ENCODE measurements at regions not wholly inside any gene's neighbourhood (a gene's known extent, or its start where the extent isn't known, plus 50 kb on each side); places are given as distances from the start of the nearest gene placed in this dataset.

DNA sequence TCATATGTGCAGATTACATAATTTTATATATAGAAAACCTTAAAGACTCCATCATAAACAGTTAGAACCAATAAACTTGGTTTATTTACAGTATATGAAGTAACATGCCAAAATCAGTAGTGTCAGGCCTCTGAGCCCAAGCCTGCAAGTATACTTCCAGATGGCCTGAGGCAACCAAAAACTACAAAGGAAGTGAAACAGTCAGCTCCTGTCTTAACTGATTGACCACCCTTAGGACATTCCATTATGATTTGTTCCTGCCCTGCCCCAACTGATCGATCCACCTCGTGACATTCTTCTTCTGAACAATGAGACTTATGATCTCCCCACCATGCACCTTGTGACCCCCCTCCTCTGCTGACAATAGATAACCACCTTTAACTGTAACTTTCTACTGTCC, 630.3 kb downstream of the AMY1C start:
- no peaks in the 10 kb centered on the region for H3K36me3 ChIP-seq (replicated peaks in 1 of 2; ENCODE audit: control insufficient read depth in 1 of 2, insufficient read depth in 2 of 2, low read length in 2 of 2)
- Mint-ChIP-seq H3K27me3 (ENCODE audit: low read depth in 3 of 3) (peaks cover 0 to 1% (median 0%) of the 10 kb centered on the region in 3 donors), H3K4me3 (no peak overlapping the region), H3K4me1 (no peaks in the 10 kb centered on the region), H3K36me3 (no peaks in the 10 kb centered on the region), H3K27ac (no peak overlapping the region), H3K9me3 (peaks cover 2 to 16% (median 6%) of the 10 kb centered on the region in 7 donors)
- H3K9me3 ChIP-seq (replicated peaks in 1 of 2; ENCODE audit: control insufficient read depth in 1 of 2, insufficient read depth in 1 of 2, low read length in 2 of 2): peaks cover 0 to 7% of the 10 kb centered on the region in 2 donors
- WGBS (ENCODE audit: insufficient coverage): 95% methylated on average over 2 of the region's 2 CpGs
- no peaks in the 10 kb centered on the region for H3K79me2 ChIP-seq (ENCODE audit: insufficient read depth, low read length)
- no peaks in the 10 kb centered on the region for H3K27me3 ChIP-seq (ENCODE audit: control insufficient read depth in 2 of 2, insufficient read depth in 2 of 2, low read length in 2 of 2)
- DNase-seq: no peak
- H3K4me1 ChIP-seq (ENCODE audit: control insufficient read depth in 1 of 2, insufficient read depth in 2 of 2, low read length in 2 of 2): no peaks in the 10 kb centered on the region
- H4K20me1 ChIP-seq (ENCODE audit: insufficient read depth, low read length): no peaks in the 10 kb centered on the region
- TF ChIP-seq, protein P1, sequence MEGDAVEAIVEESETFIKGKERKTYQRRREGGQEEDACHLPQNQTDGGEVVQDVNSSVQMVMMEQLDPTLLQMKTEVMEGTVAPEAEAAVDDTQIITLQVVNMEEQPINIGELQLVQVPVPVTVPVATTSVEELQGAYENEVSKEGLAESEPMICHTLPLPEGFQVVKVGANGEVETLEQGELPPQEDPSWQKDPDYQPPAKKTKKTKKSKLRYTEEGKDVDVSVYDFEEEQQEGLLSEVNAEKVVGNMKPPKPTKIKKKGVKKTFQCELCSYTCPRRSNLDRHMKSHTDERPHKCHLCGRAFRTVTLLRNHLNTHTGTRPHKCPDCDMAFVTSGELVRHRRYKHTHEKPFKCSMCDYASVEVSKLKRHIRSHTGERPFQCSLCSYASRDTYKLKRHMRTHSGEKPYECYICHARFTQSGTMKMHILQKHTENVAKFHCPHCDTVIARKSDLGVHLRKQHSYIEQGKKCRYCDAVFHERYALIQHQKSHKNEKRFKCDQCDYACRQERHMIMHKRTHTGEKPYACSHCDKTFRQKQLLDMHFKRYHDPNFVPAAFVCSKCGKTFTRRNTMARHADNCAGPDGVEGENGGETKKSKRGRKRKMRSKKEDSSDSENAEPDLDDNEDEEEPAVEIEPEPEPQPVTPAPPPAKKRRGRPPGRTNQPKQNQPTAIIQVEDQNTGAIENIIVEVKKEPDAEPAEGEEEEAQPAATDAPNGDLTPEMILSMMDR (IDR thresholded peaks at IDR 0.05): no peak
- H2AFZ ChIP-seq (ENCODE audit: insufficient read depth, low read depth, low read length, poor library complexity, severe bottlenecking): no peak overlapping the region
- H3K4me2 ChIP-seq (replicated peaks; ENCODE audit: extremely low read depth, low read length, poor library complexity, severe bottlenecking): no peak overlapping the region
- intact Hi-C loops (cut with micrococcal nuclease): no loop called here
- no peak overlapping the region for H3K4me3 ChIP-seq (replicated peaks in 1 of 3; ENCODE audit: low read depth in 2 of 3, low read length in 3 of 3)
- H3K9ac ChIP-seq (ENCODE audit: insufficient read depth, low read length, poor library complexity, severe bottlenecking): no peak overlapping the region
- H3K27ac ChIP-seq (ENCODE audit: low read depth in 1 of 2, low read length in 2 of 2): no peak overlapping the region

DNA sequence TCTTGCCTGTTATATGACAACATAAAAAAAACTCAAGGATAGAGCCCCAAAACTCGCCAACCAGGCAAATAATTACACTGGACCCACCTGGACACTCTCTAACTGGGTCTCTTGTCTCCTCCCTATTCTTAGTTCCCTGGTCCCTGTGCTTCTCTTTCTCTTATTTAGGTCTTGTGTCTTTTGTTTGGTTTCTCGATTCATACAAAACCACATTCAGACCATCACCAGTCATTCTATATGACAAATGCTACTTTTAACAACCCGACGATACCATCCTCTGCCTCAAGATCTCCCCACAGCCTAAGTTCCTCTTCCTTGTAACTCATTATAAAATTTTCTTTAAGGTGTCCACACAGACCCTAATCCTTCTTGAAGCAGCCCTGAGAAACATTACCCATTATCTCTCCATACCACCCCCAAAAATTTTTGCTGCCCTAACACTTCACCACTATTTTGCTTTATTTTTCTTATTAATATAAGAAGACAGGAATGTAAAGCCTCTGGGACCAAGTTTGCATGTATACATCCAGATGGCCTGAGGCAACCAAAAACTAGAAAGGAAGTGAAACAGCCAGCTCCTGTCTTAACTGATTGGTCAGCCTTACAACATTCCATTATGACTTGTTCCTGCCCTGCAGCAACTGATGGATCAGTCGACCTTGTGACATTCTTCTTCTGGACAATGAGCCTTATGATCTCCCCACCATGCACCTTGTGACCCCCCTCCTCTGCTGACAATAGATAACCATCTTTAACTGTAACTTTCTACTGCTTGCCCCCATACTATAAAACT, 638.2 kb downstream of the AMY1C start:
- WGBS (ENCODE audit: insufficient coverage): 84% methylated on average over 3 of the region's 5 CpGs
- Mint-ChIP-seq H3K4me1 (no peaks in the 10 kb centered on the region), H3K27me3 (ENCODE audit: low read depth in 3 of 3) (no peaks in the 10 kb centered on the region), H3K36me3 (no peaks in the 10 kb centered on the region), H3K4me3 (no peak overlapping the region), H3K9me3 (peaks cover 0 to 8% (median 0%) of the 10 kb centered on the region in 7 donors), H3K27ac (no peak overlapping the region)
- Histone ChIP-seq H3K4me1 (ENCODE audit: control insufficient read depth in 1 of 2, insufficient read depth in 2 of 2, low read length in 2 of 2) (no peaks in the 10 kb centered on the region), H3K4me3 (replicated peaks in 1 of 3; ENCODE audit: low read depth in 2 of 3, low read length in 3 of 3) (no peak overlapping the region), H4K20me1 (ENCODE audit: insufficient read depth, low read length) (no peaks in the 10 kb centered on the region), H3K9ac (ENCODE audit: insufficient read depth, low read length, poor library complexity, severe bottlenecking) (no peak overlapping the region), H2AFZ (ENCODE audit: insufficient read depth, low read depth, low read length, poor library complexity, severe bottlenecking) (no peak overlapping the region), H3K36me3 (replicated peaks in 1 of 2; ENCODE audit: control insufficient read depth in 1 of 2, insufficient read depth in 2 of 2, low read length in 2 of 2) (no peaks in the 10 kb centered on the region), H3K27me3 (ENCODE audit: control insufficient read depth in 2 of 2, insufficient read depth in 2 of 2, low read length in 2 of 2) (no peaks in the 10 kb centered on the region), H3K4me2 (replicated peaks; ENCODE audit: extremely low read depth, low read length, poor library complexity, severe bottlenecking) (no peak overlapping the region), H3K9me3 (replicated peaks in 1 of 2; ENCODE audit: control insufficient read depth in 1 of 2, insufficient read depth in 1 of 2, low read length in 2 of 2) (peaks cover 7 to 12% of the 10 kb centered on the region in 2 donors), H3K27ac (ENCODE audit: low read depth in 1 of 2, low read length in 2 of 2) (no peak overlapping the region), H3K79me2 (ENCODE audit: insufficient read depth, low read length) (no peaks in the 10 kb centered on the region)
- intact Hi-C loops (cut with micrococcal nuclease): no loop called here
- DNase-seq: no peak
- TF ChIP-seq, protein P1 (IDR thresholded peaks at IDR 0.05): no peak
